ENCODE measurements at regions not wholly inside any gene's neighbourhood (a gene's known extent, or its start where the extent isn't known, plus 50 kb on each side); places are given as distances from the start of the nearest gene placed in this dataset.

DNA sequence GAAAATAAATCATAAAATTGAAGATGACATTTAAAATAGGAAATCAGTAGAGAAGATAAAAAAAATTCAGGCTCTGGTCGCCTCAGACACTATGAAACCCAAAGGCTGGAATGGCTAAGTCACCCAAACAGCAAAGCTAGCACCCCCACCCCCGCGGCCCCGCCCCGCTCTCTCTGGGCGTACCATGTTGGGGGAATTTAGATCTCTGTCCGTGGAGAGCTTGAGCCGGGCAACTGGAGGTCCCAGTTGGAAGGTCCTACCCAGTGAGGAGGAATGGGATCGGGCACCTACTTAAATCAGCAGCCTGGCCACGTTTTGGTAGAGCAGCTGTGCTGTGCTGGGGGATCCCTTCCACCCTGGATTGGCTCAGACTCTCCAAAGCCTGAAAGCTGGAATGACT lies 150.6 kb upstream of the ANKRD55 start:
- TF ChIP-seq SIN3A (IDR thresholded peaks at IDR 0.05; ENCODE audit: borderline replicate concordance, insufficient read depth, low read length) (no peak), POLR2AphosphoS5 (IDR thresholded peaks at IDR 0.05; ENCODE audit: low read depth, low read length) (no peak), REST (IDR thresholded peaks at IDR 0.05; ENCODE audit: insufficient read depth in 1 of 2, low read depth in 2 of 2, low read length in 2 of 2) (no peak), FOXP2 (optimal IDR thresholded peaks at IDR 0.05; ENCODE audit: borderline replicate concordance, extremely low read depth, extremely low read length, insufficient read depth) (no peak), TAF1 (IDR thresholded peaks at IDR 0.05; ENCODE audit: borderline replicate concordance, insufficient read depth, low read length) (no peak)

DNA sequence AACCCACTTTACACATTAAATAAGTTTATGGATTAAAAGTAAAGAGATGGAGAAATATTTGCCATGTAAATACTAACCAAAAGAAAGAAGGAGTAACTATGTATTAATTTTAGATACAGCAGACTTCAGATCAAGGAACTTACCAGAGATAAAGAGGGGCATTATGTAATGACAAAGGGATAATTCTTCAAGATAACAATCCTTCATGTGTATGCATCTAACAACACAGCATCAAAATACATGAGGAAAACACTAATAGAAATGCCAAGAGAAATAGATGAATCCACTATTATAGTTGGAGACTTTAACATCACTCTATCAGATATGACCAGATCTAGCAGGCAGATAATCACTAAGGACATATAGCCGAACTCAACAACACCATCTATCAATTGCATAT lies 149.8 kb upstream of the ANKRD55 start:
- TF ChIP-seq SIN3A (IDR thresholded peaks at IDR 0.05; ENCODE audit: borderline replicate concordance, insufficient read depth, low read length): no peak

- TF ChIP-seq FOXP2 (optimal IDR thresholded peaks at IDR 0.05; ENCODE audit: borderline replicate concordance, extremely low read depth, extremely low read length, insufficient read depth) (no peak), TAF1 (IDR thresholded peaks at IDR 0.05; ENCODE audit: borderline replicate concordance, insufficient read depth, low read length) (no peak), REST (IDR thresholded peaks at IDR 0.05; ENCODE audit: insufficient read depth in 1 of 2, low read depth in 2 of 2, low read length in 2 of 2) (no peak), POLR2AphosphoS5 (IDR thresholded peaks at IDR 0.05; ENCODE audit: low read depth, low read length) (no peak), SIN3A (IDR thresholded peaks at IDR 0.05; ENCODE audit: borderline replicate concordance, insufficient read depth, low read length) (no peak)
Measured at GRCh38 chr5:56377573-56377972, 144.4 kb upstream of the ANKRD55 start.

DNA sequence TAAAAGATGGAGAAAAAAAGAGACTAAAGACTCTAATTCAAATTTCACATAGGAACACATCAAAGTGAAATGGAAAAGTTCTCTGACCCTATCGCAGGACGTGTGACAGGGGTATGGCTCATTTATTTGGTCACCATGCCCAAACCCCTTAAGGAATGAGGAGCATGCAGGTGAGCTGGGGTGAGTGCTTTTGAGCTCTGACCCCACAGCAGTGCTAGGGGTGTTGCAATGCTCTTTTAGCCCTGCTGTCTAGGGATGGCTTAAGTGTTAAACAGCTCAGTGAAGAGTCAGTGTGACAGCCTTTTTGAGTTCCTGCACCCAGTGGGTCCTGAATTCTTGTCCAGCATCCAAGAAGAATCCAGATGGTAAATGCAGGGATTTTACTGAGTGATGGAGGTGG lies 143.0 kb upstream of the ANKRD55 start:
- no peak for TF ChIP-seq SIN3A (IDR thresholded peaks at IDR 0.05; ENCODE audit: borderline replicate concordance, insufficient read depth, low read length)
- no peak for TF ChIP-seq FOXP2 (optimal IDR thresholded peaks at IDR 0.05; ENCODE audit: borderline replicate concordance, extremely low read depth, extremely low read length, insufficient read depth)
- TF ChIP-seq POLR2AphosphoS5 (IDR thresholded peaks at IDR 0.05; ENCODE audit: low read depth, low read length): no peak
- no peak for TF ChIP-seq TAF1 (IDR thresholded peaks at IDR 0.05; ENCODE audit: borderline replicate concordance, insufficient read depth, low read length)
- no peak for TF ChIP-seq REST (IDR thresholded peaks at IDR 0.05; ENCODE audit: insufficient read depth in 1 of 2, low read depth in 2 of 2, low read length in 2 of 2)

DNA sequence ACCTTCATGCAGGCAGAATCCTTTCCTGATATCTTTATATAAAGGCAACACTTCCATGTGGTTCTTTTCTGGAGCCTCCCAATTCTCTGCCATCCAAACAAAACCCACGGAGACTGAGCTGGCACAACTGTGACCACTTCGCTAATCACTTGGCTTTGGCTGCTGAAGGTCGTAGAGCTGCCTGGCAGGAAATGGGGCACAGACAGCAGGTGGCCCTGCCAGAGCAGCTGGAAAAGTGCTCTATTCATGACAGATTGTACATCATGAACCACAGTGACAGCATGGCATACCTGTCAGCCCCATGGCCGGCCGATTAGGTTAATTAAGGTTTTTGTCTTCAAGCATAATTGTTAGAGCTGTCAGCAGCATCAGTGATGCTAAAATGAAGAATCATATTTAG lies 141.9 kb upstream of the ANKRD55 start:
- TF ChIP-seq SIN3A (IDR thresholded peaks at IDR 0.05; ENCODE audit: borderline replicate concordance, insufficient read depth, low read length) (no peak), FOXP2 (optimal IDR thresholded peaks at IDR 0.05; ENCODE audit: borderline replicate concordance, extremely low read depth, extremely low read length, insufficient read depth) (no peak), TAF1 (IDR thresholded peaks at IDR 0.05; ENCODE audit: borderline replicate concordance, insufficient read depth, low read length) (no peak), POLR2AphosphoS5 (IDR thresholded peaks at IDR 0.05; ENCODE audit: low read depth, low read length) (no peak), REST (IDR thresholded peaks at IDR 0.05; ENCODE audit: insufficient read depth in 1 of 2, low read depth in 2 of 2, low read length in 2 of 2) (no peak)

Measured in PFSK-1 (cell line).